HCT116 (cell line): ENCODE measurements at regions not wholly inside any gene's neighbourhood (a gene's known extent, or its start where the extent isn't known, plus 50 kb on each side); places are given as distances from the start of the nearest gene placed in this dataset.

Experiments used
- ATAC-seq: fragments of 200-7000 bp; cut with Tn5 transposase; 2 replicates; pipeline ENCODE4 v1.9.1; 2020; ENCODE audit warnings: mild to moderate bottlenecking, moderate library complexity
- BruUV-seq: library from RNA; stranded (reverse); fragments of 400-500 nt; replicated peaks from 2 replicates; lab custom pipeline; 2021; lab: Mats Ljungman, UMichigan
- CTCF ChIA-PET: fragments of 300-600 bp; sonication (Branson Sonifier 250); formaldehyde crosslinking; loops from one replicate; lab custom pipeline; 2021; ENCODE audit warnings: antibody characterized with exemption; lab: Charles Lee
- POLR2A ChIA-PET: fragments of 300-600, 350-600 bp; sonication (Branson Sonifier 250); formaldehyde crosslinking; loops from one replicate; lab custom pipeline; 2021; ENCODE audit warnings: antibody characterized with exemption; lab: Charles Lee
- RAD21 ChIA-PET, 2 experiments: fragments of 300-600 bp; sonication (Branson Sonifier 250); formaldehyde crosslinking; loops; one replicate each; lab custom pipeline; 2023; ENCODE audit warnings: low total read pairs in 2 of 2; ENCODE audit not compliant: uncharacterized antibody in 2 of 2, unreplicated experiment in 2 of 2, low non-redundant PET in 1 of 2; lab: Charles Lee
- DNase-seq: peaks from one replicate; pipeline ENCODE4 v3.0.0-alpha.2; 2010; ENCODE audit warnings: low read depth, low spot score
- H2AFZ ChIP-seq: fragments of 200-600 bp; shearing (Covaris generic), sonication (generic); 2 replicates; pipeline ENCODE4 v1.6.1; 2017; ENCODE audit warnings: low read depth, mixed run types, mixed read lengths, antibody characterized with exemption, low read length; ENCODE audit not compliant: poor library complexity, severe bottlenecking
- H3K27ac ChIP-seq: 2 replicates; pipeline ENCODE4 v1.5.1; 2012; ENCODE audit warnings: low read depth, low read length
- H3K27me3 ChIP-seq: fragments of 200-600 bp; sonication (generic); 2 replicates; pipeline ENCODE4 v1.6.1; 2016; ENCODE audit warnings: mixed run types, low read length, mixed read lengths; ENCODE audit not compliant: insufficient read depth
- H3K36me3 ChIP-seq, 2 experiments: fragments of 200-500 bp in 1 of 2; fragments of 200-600 bp in 1 of 2; sonication (Bioruptor generic) in 1 of 2; sonication (generic) in 1 of 2; 2 replicates each; pipeline versions ENCODE4 v1.5.1 to v1.6.1; 2014 to 2016; ENCODE audit warnings: low read length in 2 of 2, inconsistent platforms in 1 of 2, mixed read lengths in 1 of 2, mixed run types in 1 of 2; ENCODE audit not compliant: insufficient read depth in 2 of 2, control insufficient read depth in 1 of 2
- H3K4me1 ChIP-seq, 2 experiments: fragments of 200-600 bp in 1 of 2; sonication (generic) in 1 of 2; 2 replicates each; pipeline versions ENCODE4 v1.5.1 to v1.6.1; 2012 to 2017; ENCODE audit warnings: low read length in 2 of 2, inconsistent platforms in 1 of 2, mild to moderate bottlenecking in 1 of 2, mixed read lengths in 1 of 2, mixed run types in 1 of 2, moderate library complexity in 1 of 2; ENCODE audit not compliant: insufficient read depth in 2 of 2, control insufficient read depth in 1 of 2
- H3K4me2 ChIP-seq: fragments of 200-600 bp; sonication (generic); 2 replicates; pipeline ENCODE4 v1.6.1; 2017; ENCODE audit warnings: mixed run types, low read length, mixed read lengths
- H3K4me3 ChIP-seq, 2 experiments: fragments of 200-600 bp in 1 of 2; sonication (generic) in 1 of 2; replicated peaks in 1 of 2; 2 replicates each; pipeline ENCODE4 v1.5.1; 2011 to 2016; ENCODE audit warnings: low read length in 2 of 2, control low read depth in 1 of 2, low read depth in 1 of 2, mild to moderate bottlenecking in 1 of 2, mixed read lengths in 1 of 2, mixed run types in 1 of 2
- H3K79me2 ChIP-seq: fragments of 200-600 bp; sonication (generic); 2 replicates; pipeline ENCODE4 v1.6.1; 2017; ENCODE audit warnings: mild to moderate bottlenecking, mixed run types, low read length, moderate library complexity, mixed read lengths; ENCODE audit not compliant: insufficient read depth
- H3K9ac ChIP-seq: fragments of 200-600 bp; sonication (generic); 2 replicates; pipeline ENCODE4 v1.6.1; 2016; ENCODE audit warnings: low read length, mixed read lengths
- H3K9me2 ChIP-seq: fragments of 200-600 bp; sonication (generic), shearing (Covaris generic); 2 replicates; pipeline ENCODE4 v1.6.1; 2017; ENCODE audit warnings: mixed run types, mild to moderate bottlenecking, moderate library complexity; ENCODE audit not compliant: insufficient read depth
- H3K9me3 ChIP-seq, 2 experiments: fragments of 200-500 bp in 1 of 2; fragments of 200-600 bp in 1 of 2; sonication (Bioruptor generic) in 1 of 2; sonication (generic) in 1 of 2; 2 replicates each; pipeline ENCODE4 v1.6.1; 2014 to 2017; ENCODE audit warnings: low read length in 2 of 2, mixed read lengths in 2 of 2, inconsistent platforms in 1 of 2, low read depth in 1 of 2, mild to moderate bottlenecking in 1 of 2, mixed run types in 1 of 2, moderate library complexity in 1 of 2; ENCODE audit not compliant: control insufficient read depth in 1 of 2, insufficient read depth in 1 of 2
- H4K20me1 ChIP-seq: fragments of 200-600 bp; sonication (generic), shearing (Covaris generic); 2 replicates; pipeline ENCODE4 v1.6.1; 2017; ENCODE audit warnings: mixed run types, mild to moderate bottlenecking, moderate library complexity; ENCODE audit not compliant: insufficient read depth
- CBX3 ChIP-seq: IDR thresholded peaks from 2 replicates; pipeline ENCODE4 v1.6.1; 2012; ENCODE audit warnings: low read depth
- CEBPB ChIP-seq: IDR thresholded peaks from 2 replicates; pipeline ENCODE4 v1.6.1; 2012; ENCODE audit warnings: low read depth
- EZH2 ChIP-seq: fragments of 200-600 bp; sonication (generic); IDR thresholded peaks from 2 replicates; pipeline ENCODE4 v1.6.1; 2017; ENCODE audit warnings: antibody characterized with exemption, mixed run types
- FOSL1 ChIP-seq: IDR thresholded peaks from 2 replicates; pipeline ENCODE4 v1.6.1; 2012; ENCODE audit warnings: low read depth
- JUND ChIP-seq: IDR thresholded peaks from 2 replicates; pipeline ENCODE4 v1.6.1; 2012
- POLR2A ChIP-seq: IDR thresholded peaks from 2 replicates; pipeline ENCODE4 v1.7.0; 2011; ENCODE audit warnings: borderline replicate concordance; ENCODE audit not compliant: insufficient read depth, insufficient read length; ENCODE audit errors: extremely low read depth
- POLR2AphosphoS5 ChIP-seq: IDR thresholded peaks from 2 replicates; pipeline ENCODE4 v1.6.1; 2011; ENCODE audit warnings: mild to moderate bottlenecking, low read depth, low read length, moderate library complexity
- SRF ChIP-seq: IDR thresholded peaks from 2 replicates; pipeline ENCODE4 v1.6.1; 2012; ENCODE audit warnings: low read depth
- ZFX ChIP-seq: fragments of 450-650 bp; IDR thresholded peaks from 2 replicates; pipeline ENCODE4 v1.6.1; 2017
- ZNF274 ChIP-seq: fragments of 200-500 bp; sonication (Bioruptor generic); IDR thresholded peaks from 2 replicates; pipeline ENCODE4 v1.6.1; 2014; ENCODE audit warnings: mild to moderate bottlenecking, low read depth, low read length, inconsistent platforms
- intact Hi-C: fragments of 100-400 bp; cut with micrococcal nuclease; formaldehyde crosslinking; loops from 2 replicates; pipeline ENCODE4 v1.10.0; 2022
- TF ChIP-seq, protein P1 (sequence below): IDR thresholded peaks from 2 replicates; pipeline ENCODE4 v1.6.1; 2011; ENCODE audit warnings: mild to moderate bottlenecking, low read length, moderate library complexity; ENCODE audit not compliant: insufficient replicate concordance; ENCODE audit errors: extremely low read depth
- TF ChIP-seq, protein P2 (sequence below): IDR thresholded peaks from 2 replicates; pipeline ENCODE4 v1.6.1; 2012; ENCODE audit warnings: low read depth
- TF ChIP-seq, protein P3 (sequence below): IDR thresholded peaks from 2 replicates; pipeline ENCODE4 v1.6.1; 2012

DNA sequence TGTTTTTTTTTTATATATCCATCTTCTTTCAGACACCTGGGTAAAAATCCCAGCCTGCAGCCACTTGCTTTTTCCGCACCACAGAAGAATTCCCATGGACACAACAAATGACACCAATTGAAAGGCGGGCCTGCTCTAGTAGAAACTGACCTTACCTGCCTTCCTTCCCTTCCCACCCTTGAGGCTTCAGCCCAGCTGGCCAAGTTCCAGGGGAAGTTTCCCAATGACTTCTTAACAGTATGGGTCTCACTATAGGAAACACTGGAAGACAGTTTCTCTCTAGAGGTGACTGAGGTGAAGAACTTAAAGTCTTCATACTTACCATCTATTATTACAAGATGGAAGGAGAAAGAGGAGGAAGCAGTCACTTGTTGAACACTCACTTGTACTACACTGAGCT, 714.2 kb upstream of the NR2F2 start:
- Histone ChIP-seq H3K36me3 (no peaks in the 10 kb centered on the region), H4K20me1 (no peaks in the 10 kb centered on the region), H3K4me1 (no peaks in the 10 kb centered on the region), H3K9me2 (no peaks in the 10 kb centered on the region), H3K9ac (no peak overlapping the region), H3K4me3 (no peak overlapping the region), H3K27ac (no peak overlapping the region), H3K9me3 (no peaks in the 10 kb centered on the region), H3K4me2 (no peak overlapping the region), H3K79me2 (no peaks in the 10 kb centered on the region), H2AFZ (no peak overlapping the region), H3K27me3 (no peaks in the 10 kb centered on the region)
- DNase-seq = no peak
- ChIA-PET CTCF (no interaction called here), RAD21 (no interaction called here), POLR2A (no interaction called here)
- TF ChIP-seq FOSL1 (no peak), JUND (no peak), ZFX (no peak)
- TF ChIP-seq, protein P1, sequence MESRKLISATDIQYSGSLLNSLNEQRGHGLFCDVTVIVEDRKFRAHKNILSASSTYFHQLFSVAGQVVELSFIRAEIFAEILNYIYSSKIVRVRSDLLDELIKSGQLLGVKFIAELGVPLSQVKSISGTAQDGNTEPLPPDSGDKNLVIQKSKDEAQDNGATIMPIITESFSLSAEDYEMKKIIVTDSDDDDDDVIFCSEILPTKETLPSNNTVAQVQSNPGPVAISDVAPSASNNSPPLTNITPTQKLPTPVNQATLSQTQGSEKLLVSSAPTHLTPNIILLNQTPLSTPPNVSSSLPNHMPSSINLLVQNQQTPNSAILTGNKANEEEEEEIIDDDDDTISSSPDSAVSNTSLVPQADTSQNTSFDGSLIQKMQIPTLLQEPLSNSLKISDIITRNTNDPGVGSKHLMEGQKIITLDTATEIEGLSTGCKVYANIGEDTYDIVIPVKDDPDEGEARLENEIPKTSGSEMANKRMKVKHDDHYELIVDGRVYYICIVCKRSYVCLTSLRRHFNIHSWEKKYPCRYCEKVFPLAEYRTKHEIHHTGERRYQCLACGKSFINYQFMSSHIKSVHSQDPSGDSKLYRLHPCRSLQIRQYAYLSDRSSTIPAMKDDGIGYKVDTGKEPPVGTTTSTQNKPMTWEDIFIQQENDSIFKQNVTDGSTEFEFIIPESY = no peak
- BruUV-seq = no TSS peak
- intact Hi-C loops = no loop called here
- no peak for ATAC-seq

DNA sequence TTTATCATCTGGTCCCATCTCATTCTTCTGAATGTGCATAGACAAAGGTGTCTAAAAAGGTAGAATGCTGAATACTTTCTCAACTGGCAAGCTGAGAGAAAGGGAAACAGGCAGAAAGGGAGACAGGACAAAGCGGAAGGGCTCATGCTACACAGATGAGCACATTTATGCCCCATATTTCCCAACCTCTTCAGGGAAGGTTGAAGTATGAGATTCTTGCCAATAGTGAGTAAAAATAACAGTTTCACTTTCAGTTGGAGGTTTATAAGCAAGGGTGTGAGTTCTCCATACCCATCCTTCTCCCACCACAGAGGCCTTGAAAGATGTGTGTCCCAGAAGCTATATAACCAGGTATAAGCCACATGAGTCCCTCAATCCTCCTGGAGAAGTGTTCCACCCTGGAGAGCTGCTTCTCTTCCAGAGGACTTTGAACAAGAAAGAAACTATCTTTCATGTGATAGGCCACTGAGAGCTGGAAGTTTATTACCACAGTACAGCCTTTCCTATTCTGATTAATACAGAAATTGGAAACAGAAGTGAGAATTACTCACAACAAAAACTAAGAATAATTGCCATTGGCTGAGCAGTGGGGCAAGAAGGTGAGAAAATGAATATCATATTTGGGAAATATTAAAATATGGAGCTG, 709.4 kb upstream of the NR2F2 start:
- Histone ChIP-seq H2AFZ (no peak overlapping the region), H3K36me3 (no peaks in the 10 kb centered on the region), H3K4me2 (no peak overlapping the region), H3K27ac (no peak overlapping the region), H3K4me3 (no peak overlapping the region), H3K4me1 (no peaks in the 10 kb centered on the region), H3K9me3 (no peaks in the 10 kb centered on the region), H3K79me2 (no peaks in the 10 kb centered on the region), H3K9ac (no peak overlapping the region), H4K20me1 (no peaks in the 10 kb centered on the region), H3K27me3 (no peaks in the 10 kb centered on the region), H3K9me2 (no peaks in the 10 kb centered on the region)
- DNase-seq (no peak), ATAC-seq (no peak)
- TF ChIP-seq ZFX (no peak), EZH2 (no peak), CBX3 (no peak), POLR2A (no peak), ZNF274 (no peak), FOSL1 (no peak), SRF (no peak), CEBPB (no peak), POLR2AphosphoS5 (no peak)
- TF ChIP-seq, protein P2, sequence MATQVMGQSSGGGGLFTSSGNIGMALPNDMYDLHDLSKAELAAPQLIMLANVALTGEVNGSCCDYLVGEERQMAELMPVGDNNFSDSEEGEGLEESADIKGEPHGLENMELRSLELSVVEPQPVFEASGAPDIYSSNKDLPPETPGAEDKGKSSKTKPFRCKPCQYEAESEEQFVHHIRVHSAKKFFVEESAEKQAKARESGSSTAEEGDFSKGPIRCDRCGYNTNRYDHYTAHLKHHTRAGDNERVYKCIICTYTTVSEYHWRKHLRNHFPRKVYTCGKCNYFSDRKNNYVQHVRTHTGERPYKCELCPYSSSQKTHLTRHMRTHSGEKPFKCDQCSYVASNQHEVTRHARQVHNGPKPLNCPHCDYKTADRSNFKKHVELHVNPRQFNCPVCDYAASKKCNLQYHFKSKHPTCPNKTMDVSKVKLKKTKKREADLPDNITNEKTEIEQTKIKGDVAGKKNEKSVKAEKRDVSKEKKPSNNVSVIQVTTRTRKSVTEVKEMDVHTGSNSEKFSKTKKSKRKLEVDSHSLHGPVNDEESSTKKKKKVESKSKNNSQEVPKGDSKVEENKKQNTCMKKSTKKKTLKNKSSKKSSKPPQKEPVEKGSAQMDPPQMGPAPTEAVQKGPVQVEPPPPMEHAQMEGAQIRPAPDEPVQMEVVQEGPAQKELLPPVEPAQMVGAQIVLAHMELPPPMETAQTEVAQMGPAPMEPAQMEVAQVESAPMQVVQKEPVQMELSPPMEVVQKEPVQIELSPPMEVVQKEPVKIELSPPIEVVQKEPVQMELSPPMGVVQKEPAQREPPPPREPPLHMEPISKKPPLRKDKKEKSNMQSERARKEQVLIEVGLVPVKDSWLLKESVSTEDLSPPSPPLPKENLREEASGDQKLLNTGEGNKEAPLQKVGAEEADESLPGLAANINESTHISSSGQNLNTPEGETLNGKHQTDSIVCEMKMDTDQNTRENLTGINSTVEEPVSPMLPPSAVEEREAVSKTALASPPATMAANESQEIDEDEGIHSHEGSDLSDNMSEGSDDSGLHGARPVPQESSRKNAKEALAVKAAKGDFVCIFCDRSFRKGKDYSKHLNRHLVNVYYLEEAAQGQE = no peak
- TF ChIP-seq, protein P3, sequence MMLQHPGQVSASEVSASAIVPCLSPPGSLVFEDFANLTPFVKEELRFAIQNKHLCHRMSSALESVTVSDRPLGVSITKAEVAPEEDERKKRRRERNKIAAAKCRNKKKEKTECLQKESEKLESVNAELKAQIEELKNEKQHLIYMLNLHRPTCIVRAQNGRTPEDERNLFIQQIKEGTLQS = no peak
- CTCF ChIA-PET = no interaction called here
- intact Hi-C loops = no loop called here
- POLR2A ChIA-PET = no interaction called here
- RAD21 ChIA-PET = no interaction called here
- BruUV-seq = no TSS peak
